KMS-11 (cell line): ENCODE measurements at regions not wholly inside any gene's neighbourhood (a gene's known extent, or its start where the extent isn't known, plus 50 kb on each side); places are given as distances from the start of the nearest gene placed in this dataset.

Source experiments
- H2AFZ ChIP-seq: fragments of 200-600 bp; sonication (generic); 2 replicates; pipeline ENCODE4 v1.6.1; 2016; ENCODE audit warnings: antibody characterized with exemption, mixed run types, low read depth
- H3K27ac ChIP-seq: fragments of 200-600 bp; sonication (generic); 2 replicates; pipeline ENCODE4 v1.6.1; 2016; ENCODE audit warnings: mild to moderate bottlenecking, mixed run types
- H3K27me3 ChIP-seq: fragments of 200-600 bp; sonication (generic); 2 replicates; pipeline ENCODE4 v1.6.1; 2017; ENCODE audit warnings: mild to moderate bottlenecking, low read depth, mixed run types, moderate library complexity; ENCODE audit not compliant: insufficient read depth
- H3K36me3 ChIP-seq: fragments of 200-600 bp; sonication (generic); 2 replicates; pipeline ENCODE4 v1.6.1; 2017; ENCODE audit warnings: mild to moderate bottlenecking, mixed run types; ENCODE audit not compliant: insufficient read depth
- H3K4me1 ChIP-seq: fragments of 200-600 bp; sonication (generic); 2 replicates; pipeline ENCODE4 v1.6.1; 2016; ENCODE audit warnings: mild to moderate bottlenecking, low read depth, mixed run types; ENCODE audit not compliant: poor library complexity, severe bottlenecking
- H3K4me2 ChIP-seq: fragments of 200-600 bp; sonication (generic); 2 replicates; pipeline ENCODE4 v1.7.0; 2016; ENCODE audit warnings: mild to moderate bottlenecking, mixed run types
- H3K4me3 ChIP-seq: fragments of 200-600 bp; sonication (generic); IDR thresholded peaks from 2 replicates; pipeline ENCODE4 v1.6.1; 2017; ENCODE audit warnings: low read depth, low read length, mixed read lengths; ENCODE audit not compliant: insufficient read depth
- H3K79me2 ChIP-seq: fragments of 200-600 bp; sonication (generic); 2 replicates; pipeline ENCODE4 v1.6.1; 2016; ENCODE audit warnings: low read depth, mixed run types; ENCODE audit not compliant: insufficient read depth
- H3K9ac ChIP-seq: fragments of 200-600 bp; sonication (generic); 2 replicates; pipeline ENCODE4 v1.6.1; 2016; ENCODE audit warnings: mild to moderate bottlenecking, mixed run types
- H4K20me1 ChIP-seq: fragments of 200-600 bp; sonication (generic); 2 replicates; pipeline ENCODE4 v1.6.1; 2016; ENCODE audit warnings: mild to moderate bottlenecking, mixed run types; ENCODE audit not compliant: insufficient read depth
- TF ChIP-seq, protein P1 (sequence below): fragments of 200-600 bp; sonication (generic); conservative IDR thresholded peaks from 2 replicates; pipeline ENCODE4 v1.6.1; 2017; ENCODE audit warnings: low read depth, mild to moderate bottlenecking, antibody characterized with exemption, low read length, moderate library complexity, mixed read lengths

DNA sequence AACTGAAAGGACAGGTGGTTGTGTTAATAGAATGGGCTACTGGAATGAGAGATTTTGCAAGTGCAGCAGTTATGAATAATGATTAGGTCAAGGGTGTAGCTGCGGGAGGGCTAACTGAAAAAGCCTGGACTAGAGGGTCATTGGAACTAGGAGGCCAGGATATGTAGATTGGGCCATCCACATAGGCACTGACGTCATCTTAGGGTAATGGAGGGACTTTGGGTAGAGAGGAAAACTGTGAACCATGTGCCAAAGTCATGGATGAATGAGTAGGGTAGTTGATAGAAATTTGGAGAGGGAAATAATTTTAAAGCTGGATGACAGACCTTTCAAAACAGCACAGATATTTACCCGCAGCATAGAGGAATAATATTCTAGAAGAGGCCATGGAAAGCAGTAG, 123.6 kb upstream of the SLITRK2 start:
- Histone ChIP-seq H3K4me2 (no peak overlapping the region), H3K4me3 (no peak overlapping the region), H4K20me1 (no peaks in the 10 kb centered on the region), H3K9ac (no peak overlapping the region), H3K4me1 (no peaks in the 10 kb centered on the region), H3K27me3 (no peaks in the 10 kb centered on the region), H3K36me3 (no peaks in the 10 kb centered on the region), H2AFZ (no peak overlapping the region), H3K27ac (no peak overlapping the region), H3K79me2 (no peaks in the 10 kb centered on the region)
- TF ChIP-seq, protein P1, sequence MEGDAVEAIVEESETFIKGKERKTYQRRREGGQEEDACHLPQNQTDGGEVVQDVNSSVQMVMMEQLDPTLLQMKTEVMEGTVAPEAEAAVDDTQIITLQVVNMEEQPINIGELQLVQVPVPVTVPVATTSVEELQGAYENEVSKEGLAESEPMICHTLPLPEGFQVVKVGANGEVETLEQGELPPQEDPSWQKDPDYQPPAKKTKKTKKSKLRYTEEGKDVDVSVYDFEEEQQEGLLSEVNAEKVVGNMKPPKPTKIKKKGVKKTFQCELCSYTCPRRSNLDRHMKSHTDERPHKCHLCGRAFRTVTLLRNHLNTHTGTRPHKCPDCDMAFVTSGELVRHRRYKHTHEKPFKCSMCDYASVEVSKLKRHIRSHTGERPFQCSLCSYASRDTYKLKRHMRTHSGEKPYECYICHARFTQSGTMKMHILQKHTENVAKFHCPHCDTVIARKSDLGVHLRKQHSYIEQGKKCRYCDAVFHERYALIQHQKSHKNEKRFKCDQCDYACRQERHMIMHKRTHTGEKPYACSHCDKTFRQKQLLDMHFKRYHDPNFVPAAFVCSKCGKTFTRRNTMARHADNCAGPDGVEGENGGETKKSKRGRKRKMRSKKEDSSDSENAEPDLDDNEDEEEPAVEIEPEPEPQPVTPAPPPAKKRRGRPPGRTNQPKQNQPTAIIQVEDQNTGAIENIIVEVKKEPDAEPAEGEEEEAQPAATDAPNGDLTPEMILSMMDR = no peak

GRCh38 chrX:145715641-145716138, 101.9 kb upstream of the SLITRK2 start:
- H3K4me3 ChIP-seq = no peak overlapping the region
- no peaks in the 10 kb centered on the region for H3K79me2 ChIP-seq
- H3K27me3 ChIP-seq = no peaks in the 10 kb centered on the region
- no peak overlapping the region for H3K27ac ChIP-seq
- H4K20me1 ChIP-seq = no peaks in the 10 kb centered on the region
- H2AFZ ChIP-seq = no peak overlapping the region
- no peak overlapping the region for H3K4me2 ChIP-seq
- TF ChIP-seq, protein P1 = no peak
- no peak overlapping the region for H3K9ac ChIP-seq
- no peaks in the 10 kb centered on the region for H3K4me1 ChIP-seq
- no peaks in the 10 kb centered on the region for H3K36me3 ChIP-seq

DNA sequence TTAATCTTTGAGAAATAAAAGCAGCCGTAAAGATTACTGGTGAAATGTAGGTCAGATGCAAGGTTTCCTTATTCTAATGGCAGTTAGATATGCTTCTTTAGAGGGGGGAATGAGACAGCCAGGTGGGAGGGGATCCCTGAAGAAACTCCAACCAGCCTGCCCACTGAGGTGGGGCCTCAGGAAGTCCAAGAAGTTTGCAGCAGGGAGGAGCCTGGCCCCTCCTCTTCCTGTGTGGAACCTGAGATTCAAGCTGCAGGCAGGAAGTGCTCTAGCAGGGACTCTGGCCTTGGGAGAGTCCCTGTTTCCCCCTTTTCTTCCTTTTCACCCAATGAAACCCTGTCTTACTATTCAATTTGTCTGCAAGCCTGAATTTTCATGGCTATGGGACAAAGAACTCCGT, 101.4 kb upstream of the SLITRK2 start:
- Histone ChIP-seq H3K27ac (no peak overlapping the region), H3K36me3 (no peaks in the 10 kb centered on the region)

GRCh38 chrX:145727476-145727875, 90.2 kb upstream of the SLITRK2 start:
- Histone ChIP-seq H3K27ac (no peak overlapping the region), H3K27me3 (no peaks in the 10 kb centered on the region), H3K79me2 (no peaks in the 10 kb centered on the region), H3K9ac (no peak overlapping the region), H3K4me3 (no peak overlapping the region), H2AFZ (no peak overlapping the region), H3K4me2 (no peak overlapping the region), H3K4me1 (no peaks in the 10 kb centered on the region), H3K36me3 (no peaks in the 10 kb centered on the region), H4K20me1 (no peaks in the 10 kb centered on the region)
- TF ChIP-seq, protein P1 = no peak

More for the DNA sequence above, 101.4 kb upstream of the SLITRK2 start:
- Histone ChIP-seq H3K27me3 (no peaks in the 10 kb centered on the region), H3K4me3 (no peak overlapping the region), H3K79me2 (no peaks in the 10 kb centered on the region), H3K4me1 (no peaks in the 10 kb centered on the region), H2AFZ (no peak overlapping the region; the same call in 1 of the 2 replicates), H4K20me1 (no peaks in the 10 kb centered on the region), H3K9ac (no peak overlapping the region), H3K4me2 (no peak overlapping the region)
- TF ChIP-seq, protein P1 = no peak
